NCI-H748 (cell line): ENCODE measurements at regions not wholly inside any gene's neighbourhood (a gene's known extent, or its start where the extent isn't known, plus 50 kb on each side); places are given as distances from the start of the nearest gene placed in this dataset.

Experiments used
- DNase-seq: peaks from one replicate; lab custom pipeline; 2025; ENCODE audit not compliant: unreplicated experiment; lab: John Stamatoyannopoulos, UW

- no peak for DNase-seq
These were observed 272.8 kb upstream of the GATB start for GRCh38 chr4:152033621-152034020.

- DNase-seq: no peak
These were observed 271.9 kb upstream of the GATB start for GRCh38 chr4:152032722-152033131.

DNA sequence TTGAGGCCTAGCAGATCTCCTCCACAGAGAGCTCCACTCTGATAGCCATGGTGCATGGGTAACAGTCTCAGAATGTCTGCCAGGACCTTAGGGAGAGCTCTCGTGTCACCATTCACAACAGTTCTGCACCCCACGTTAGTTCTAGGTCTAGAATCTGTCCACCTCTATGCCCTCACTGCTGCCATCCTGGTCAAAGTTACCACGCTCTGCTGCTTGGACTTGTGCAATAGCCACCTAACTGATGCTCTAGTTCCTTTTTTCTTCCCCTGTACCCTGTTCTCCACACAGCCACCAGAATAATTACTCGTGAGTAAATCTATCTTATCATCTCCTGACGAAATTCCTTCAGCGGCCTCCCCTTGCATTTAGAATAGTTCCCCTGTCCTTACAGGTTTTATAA lies 268.8 kb upstream of the GATB start:
- no peak for DNase-seq

GRCh38 chr4:152028131-152028530 lies 267.3 kb upstream of the GATB start:
- DNase-seq: peak; percentile 57

DNA sequence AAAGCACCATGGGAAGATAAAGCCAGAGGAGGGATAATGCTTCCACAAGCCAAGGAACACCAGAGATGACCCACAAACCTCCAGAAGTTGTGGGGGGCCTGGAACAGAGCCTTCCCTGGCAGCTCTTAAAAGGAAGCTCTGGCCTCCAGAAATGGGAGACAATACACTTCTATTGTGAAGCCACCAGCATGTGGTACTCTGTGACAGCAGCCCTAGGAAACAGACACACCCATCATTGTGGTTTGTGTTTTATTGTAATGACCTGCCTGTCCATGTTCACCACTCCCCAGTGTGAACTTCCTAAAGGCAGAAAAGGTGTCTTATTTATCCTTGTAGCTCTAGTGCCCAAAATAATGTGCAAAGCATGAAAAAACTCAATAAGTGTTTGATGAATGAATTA lies 264.1 kb upstream of the GATB start:
- peak; percentile 76 for DNase-seq

GRCh38 chr4:152023674-152024073 lies 262.9 kb upstream of the GATB start:
- no peak for DNase-seq

GRCh38 chr4:152022543-152022942 lies 261.7 kb upstream of the GATB start:
- DNase-seq: no peak

DNA sequence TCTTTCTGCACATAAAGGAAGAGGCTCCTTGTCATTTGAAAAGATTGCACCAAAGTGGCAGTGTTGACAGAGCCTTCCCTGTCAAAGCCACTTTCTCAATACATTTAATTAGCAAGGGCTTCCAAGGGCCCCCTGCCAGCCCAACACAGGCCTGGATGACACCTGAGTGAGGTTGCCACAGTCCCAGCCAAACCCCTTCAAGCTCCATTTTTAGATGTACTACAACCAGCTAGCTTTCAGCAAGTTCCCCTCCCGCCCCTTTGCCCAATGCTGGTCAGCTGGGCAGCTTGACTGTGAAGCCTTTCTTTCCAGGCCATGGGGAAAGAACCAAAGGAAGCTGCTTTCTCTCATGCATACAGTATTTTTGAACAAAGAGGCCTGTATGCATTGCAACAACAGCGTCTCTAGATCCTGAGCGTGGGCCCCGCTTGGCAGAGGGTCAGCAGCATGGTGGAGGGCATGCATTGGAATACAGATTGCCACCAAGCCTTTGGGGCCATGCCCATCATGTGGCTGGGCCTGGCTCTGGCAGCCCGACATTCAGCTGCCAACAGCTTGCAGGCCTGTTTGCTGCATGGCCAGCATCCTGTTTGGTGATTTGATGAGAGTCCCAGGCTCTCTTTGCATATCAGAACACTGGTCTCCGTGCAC lies 261.1 kb upstream of the GATB start:
- DNase-seq: no peak

DNA sequence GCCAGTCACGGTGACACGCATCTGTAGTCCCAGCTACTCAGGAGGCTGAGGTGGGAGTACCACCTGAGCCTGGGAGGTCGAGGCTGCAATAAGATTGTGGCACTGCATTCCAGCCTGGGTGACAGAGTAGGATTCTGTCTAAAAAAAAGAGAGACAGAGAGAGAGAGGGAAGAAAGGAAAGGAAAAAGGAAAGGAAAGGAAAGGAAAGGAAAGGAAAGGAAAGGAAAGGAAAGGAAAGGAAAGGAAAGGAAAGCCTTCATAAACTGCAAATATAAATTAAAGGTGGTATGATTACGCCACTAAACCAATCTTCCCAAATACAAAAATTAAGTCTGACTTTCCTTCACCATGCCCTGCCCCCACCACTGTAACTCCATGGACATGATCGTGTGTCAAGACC lies 259.3 kb upstream of the GATB start:
- DNase-seq: no peak

- no peak for DNase-seq
These were observed 255.5 kb upstream of the GATB start for GRCh38 chr4:152016303-152016620.

DNA sequence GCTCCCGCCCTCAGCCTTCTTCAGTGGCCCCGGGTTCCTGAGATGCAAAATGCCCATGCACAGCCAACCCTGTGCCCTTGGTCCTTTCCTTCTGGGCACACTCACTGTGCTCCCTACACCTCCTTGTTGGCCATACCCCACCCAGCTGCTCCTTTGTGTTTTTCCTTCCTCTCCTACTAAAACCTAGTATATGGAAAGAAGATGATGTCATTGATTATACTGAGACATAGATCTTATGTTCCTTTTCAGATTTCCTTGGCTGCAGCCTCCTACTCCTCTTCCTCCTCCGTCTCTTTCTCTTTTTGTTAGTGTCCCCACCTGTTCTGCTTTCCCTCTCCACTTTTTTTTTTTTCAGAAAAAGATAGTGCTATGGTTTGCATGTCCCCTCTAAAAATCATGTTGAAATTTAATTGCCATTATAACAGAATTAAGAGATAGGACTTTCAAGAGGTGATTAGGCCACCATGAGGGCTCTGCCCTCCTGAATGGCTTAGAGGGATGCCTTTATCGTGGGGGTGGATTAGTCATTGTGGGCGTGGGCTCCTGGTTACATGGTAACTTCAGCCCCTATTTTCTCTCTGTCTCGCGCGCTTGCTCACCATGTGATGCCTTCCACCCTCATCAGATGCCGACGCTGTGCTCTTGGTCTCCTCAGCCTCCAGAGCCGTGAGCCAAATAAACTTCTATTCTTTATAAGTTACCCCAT lies 254.9 kb upstream of the GATB start:
- no peak for DNase-seq

GRCh38 chr4:152014280-152014679 lies 253.5 kb upstream of the GATB start:
- DNase-seq: no peak

GRCh38 chr4:152011469-152011868 lies 250.7 kb upstream of the GATB start:
- DNase-seq: no peak

DNA sequence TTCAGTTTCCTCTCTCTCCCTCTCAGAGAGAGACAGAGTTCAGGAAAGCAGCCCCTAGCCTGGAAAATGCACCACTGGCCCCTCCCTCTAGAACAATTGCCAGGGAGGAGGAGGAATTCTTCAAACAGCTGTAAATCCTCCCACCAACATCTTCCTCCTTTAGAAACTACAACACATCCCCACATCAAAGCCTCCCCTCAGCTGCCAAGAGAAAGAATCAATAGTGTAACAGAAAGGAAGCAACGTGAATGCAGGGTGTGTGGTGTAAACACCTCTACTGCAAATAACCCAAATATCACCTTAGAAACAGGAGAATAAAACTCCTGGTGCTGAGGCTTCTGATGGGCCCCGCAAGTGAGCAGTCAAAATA lies 249.9 kb upstream of the GATB start:
- peak; percentile 5 for DNase-seq

DNA sequence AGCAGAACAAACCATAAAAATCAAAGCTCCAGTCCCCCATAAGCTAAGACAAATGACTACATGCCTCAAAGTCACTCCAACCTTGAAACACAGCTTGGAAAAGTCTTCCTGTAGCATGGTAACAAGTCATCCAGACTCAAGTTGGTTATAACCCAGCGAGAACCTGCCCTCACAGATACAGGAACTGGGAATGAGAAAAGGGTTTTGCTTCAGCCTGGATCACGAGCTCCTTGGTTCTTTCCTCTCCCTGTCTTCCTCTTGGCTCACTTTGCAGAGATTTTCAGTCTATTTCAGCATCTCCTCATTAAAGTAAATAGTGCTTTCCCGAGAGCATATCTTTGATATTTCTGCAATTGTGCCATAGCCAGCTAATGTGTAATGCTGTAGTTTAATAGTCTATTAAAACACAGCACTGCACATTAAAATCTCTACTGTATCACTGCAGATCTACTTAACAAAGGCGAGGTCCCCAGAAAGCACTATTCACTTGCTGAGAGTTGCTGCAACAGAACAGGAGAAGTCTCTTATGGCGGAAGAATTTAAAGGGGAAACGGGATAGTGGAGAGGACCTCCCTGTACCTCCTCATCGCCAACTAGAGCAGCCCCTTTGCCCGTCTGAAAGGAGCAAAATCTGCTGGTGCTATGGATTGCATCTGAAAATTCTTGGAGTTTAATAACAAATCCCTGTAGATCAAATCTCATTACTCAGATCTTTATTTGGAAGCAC lies 249.3 kb upstream of the GATB start:
- no peak for DNase-seq

DNA sequence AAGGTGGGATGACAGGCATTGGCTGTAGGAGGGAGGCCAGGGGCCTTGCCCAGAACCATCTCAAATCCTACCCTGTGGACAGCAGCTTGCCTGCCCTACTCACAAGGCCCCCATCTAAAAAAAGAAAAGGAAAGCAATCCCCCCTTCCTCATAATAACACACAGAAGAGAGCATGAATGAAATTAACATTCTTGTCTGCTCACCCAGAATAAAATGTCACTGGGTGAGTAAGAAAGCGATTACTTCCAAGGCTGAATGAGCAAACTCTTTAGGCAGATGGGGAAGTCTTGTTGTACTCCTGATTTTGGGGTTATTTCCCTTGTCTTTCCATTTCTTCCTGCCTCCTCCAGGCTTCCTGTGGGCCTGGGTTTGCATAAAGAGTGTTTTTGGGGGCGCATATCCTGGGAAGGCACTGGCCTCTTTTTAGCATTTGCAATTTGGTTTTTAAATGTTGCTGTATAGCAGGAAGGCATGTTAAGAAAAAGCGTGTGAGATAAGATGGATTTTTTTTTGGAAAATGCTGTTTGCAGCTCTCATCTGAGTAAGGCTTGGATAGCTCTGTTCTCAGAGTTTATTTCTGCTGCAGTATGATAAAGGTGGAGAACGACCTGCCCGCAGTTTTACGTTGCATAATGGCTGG lies 248.3 kb upstream of the GATB start:
- DNase-seq: no peak

DNA sequence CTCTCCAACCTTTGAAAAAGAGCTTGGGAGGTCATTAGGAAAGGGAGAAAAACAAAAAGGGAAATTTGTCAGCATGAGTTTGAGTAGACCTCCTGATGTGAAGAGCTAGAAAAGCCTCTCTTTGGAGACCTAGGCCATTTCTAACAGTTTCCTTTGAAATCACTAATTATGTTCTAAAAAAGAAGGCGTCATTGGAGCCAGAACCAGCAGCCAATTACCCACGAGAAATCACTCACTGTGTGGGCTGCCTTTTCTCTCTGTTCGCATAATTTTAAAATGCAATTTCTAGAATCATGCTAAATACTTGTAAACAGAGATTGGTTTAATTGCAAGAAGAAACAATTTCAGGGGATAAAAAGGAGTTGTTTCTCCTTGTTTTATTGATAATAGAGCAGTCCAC lies 246.3 kb upstream of the GATB start:
- no peak for DNase-seq

DNA sequence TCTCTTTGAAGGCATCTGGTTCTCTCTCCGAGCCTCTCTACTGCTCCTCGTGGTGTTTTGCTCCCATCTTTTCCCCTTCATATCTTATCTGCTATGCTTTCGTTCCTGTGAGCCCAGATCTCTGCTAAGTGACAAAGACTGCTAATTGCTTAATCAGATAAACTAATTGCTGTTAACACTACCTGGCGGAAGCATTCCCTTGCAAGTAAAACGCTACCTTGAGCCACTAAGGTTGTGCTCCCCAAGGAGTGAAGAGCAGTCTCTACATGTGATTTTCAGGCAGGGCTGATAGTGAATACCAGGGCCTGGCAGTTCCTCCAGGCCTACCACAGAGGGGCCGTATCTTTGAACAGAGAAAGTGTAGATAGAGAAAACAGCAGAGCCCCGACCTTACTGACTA lies 244.0 kb upstream of the GATB start:
- no peak for DNase-seq

GRCh38 chr4:152000518-152000917 lies 239.7 kb upstream of the GATB start:
- no peak for DNase-seq

- DNase-seq: no peak
These were observed 237.9 kb upstream of the GATB start for GRCh38 chr4:151998723-151999122.

DNA sequence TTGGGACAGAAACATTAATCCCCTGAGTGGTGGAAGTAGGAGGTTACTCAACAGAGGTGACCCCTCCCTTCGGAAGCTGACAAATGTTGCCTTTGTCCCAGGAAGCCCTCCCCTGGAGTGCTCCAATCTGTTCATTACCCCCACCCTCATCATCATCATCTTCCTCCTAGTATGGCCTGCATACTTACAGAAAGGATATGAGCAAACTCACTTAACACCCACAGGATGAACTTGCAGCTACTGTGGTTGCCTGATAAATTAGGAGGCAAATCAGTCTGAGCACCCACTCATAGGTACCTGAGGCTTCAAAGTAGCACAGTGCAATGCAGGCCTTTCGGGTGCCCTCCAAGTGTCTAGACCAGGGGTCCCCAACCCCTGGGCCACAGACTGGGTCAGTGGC lies 236.7 kb upstream of the GATB start:
- no peak for DNase-seq

DNA sequence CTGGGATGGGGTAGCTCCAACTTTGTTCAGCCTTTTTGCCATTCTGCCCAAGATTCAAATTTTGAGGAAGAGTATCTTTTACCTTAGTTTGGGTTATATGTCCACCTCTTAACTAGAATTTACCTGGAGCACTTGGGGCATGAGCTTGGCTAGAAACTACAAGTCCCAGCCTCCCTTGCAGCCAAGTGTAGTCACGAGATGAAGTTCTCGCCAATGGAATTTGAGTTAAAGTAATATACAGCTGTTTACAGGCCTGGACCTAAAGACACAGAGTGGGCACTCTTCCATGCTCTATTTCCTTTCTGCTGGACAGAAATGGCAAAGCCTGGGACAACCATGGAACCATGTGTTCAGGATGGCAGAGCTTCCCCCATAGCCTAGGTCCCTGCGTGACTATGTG lies 233.6 kb upstream of the GATB start:
- DNase-seq: no peak
